ENCODE measurements at regions not wholly inside any gene's neighbourhood (a gene's known extent, or its start where the extent isn't known, plus 50 kb on each side); places are given as distances from the start of the nearest gene placed in this dataset.

- TF ChIP-seq, protein P1, sequence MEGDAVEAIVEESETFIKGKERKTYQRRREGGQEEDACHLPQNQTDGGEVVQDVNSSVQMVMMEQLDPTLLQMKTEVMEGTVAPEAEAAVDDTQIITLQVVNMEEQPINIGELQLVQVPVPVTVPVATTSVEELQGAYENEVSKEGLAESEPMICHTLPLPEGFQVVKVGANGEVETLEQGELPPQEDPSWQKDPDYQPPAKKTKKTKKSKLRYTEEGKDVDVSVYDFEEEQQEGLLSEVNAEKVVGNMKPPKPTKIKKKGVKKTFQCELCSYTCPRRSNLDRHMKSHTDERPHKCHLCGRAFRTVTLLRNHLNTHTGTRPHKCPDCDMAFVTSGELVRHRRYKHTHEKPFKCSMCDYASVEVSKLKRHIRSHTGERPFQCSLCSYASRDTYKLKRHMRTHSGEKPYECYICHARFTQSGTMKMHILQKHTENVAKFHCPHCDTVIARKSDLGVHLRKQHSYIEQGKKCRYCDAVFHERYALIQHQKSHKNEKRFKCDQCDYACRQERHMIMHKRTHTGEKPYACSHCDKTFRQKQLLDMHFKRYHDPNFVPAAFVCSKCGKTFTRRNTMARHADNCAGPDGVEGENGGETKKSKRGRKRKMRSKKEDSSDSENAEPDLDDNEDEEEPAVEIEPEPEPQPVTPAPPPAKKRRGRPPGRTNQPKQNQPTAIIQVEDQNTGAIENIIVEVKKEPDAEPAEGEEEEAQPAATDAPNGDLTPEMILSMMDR (conservative IDR thresholded peaks at IDR 0.05; ENCODE audit: low read depth, low read length): no peak
- no peak for TF ChIP-seq EZH2 (IDR thresholded peaks at IDR 0.05; ENCODE audit: borderline replicate concordance, low read depth, low read length, poor library complexity, severe bottlenecking)
Observed at GRCh38 chr6:169312658-169313346, 59.2 kb upstream of the THBS2 start.

All from A673 (cell line).